ENCODE measurements at regions not wholly inside any gene's neighbourhood (a gene's known extent, or its start where the extent isn't known, plus 50 kb on each side); places are given as distances from the start of the nearest gene placed in this dataset.

DNA sequence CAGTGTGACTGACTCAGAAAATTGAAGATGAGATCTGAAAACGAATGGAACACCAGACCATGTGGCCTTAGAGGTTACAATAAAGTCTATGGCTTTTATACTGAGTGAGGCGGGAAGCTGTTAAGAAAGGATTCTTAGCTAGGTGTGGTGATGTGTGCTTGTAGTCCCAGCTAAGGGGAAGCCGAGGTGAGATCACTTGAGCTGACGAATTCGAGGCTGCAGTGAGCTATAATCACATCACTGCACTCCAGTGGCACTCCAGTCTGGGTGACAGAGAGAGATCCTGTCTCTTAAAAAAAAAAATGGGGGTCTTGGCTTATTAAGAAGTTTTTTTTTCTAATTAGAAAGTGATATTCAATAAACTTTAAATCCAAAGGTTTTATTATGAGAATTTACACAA lies 678.6 kb downstream of the TMTC2 start:
- intact Hi-C loops (cut with DNase I, micrococcal nuclease) = no loop called here

DNA sequence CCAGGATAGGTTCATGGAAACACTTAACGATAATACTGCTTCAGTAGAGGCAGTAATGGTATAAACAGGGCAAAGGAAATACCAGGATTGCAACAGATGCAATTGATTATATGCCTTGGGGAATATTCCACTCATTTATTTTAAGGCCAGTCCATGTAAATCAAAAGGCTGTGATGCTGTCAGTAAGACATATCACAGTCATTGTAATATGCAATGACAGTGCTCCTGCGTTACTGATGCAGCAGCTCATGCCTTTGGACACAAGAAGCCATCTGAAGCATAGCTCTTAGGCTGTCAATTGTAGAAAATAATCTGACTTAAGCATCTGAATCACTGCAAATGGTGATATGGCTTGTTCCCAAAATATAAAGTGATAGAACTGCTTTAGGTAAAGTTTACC lies 674.8 kb downstream of the TMTC2 start:
- Mint-ChIP-seq H3K36me3 (ENCODE audit: low read depth) (no peaks in the 10 kb centered on the region), H3K4me1 (ENCODE audit: low read depth) (no peaks in the 10 kb centered on the region), H3K27me3 (no peaks in the 10 kb centered on the region), H3K27ac (no peak overlapping the region), H3K9me3 (no peaks in the 10 kb centered on the region), H3K4me3 (no peak overlapping the region)
- ATAC-seq (ENCODE audit: poor library complexity) = no peak
- ChIA-PET POLR2A (no interaction called here), CTCF (no interaction called here)
- no peak for DNase-seq
- Histone ChIP-seq H3K9me3 (ENCODE audit: control insufficient read depth in 1 of 2, insufficient read depth in 1 of 2, low read length in 2 of 2) (no peaks in the 10 kb centered on the region), H3K4me1 (ENCODE audit: insufficient read depth, low read length) (no peaks in the 10 kb centered on the region), H3K27ac (ENCODE audit: low read depth in 1 of 2, low read length in 2 of 2) (no peak overlapping the region), H3K36me3 (ENCODE audit: insufficient read depth, low read length) (no peaks in the 10 kb centered on the region), H3K4me3 (ENCODE audit: low read length) (no peak overlapping the region), H3K27me3 (ENCODE audit: control insufficient read depth in 1 of 2, insufficient read depth in 2 of 2, low read length in 2 of 2) (no peaks in the 10 kb centered on the region)
- TF ChIP-seq, protein P1, sequence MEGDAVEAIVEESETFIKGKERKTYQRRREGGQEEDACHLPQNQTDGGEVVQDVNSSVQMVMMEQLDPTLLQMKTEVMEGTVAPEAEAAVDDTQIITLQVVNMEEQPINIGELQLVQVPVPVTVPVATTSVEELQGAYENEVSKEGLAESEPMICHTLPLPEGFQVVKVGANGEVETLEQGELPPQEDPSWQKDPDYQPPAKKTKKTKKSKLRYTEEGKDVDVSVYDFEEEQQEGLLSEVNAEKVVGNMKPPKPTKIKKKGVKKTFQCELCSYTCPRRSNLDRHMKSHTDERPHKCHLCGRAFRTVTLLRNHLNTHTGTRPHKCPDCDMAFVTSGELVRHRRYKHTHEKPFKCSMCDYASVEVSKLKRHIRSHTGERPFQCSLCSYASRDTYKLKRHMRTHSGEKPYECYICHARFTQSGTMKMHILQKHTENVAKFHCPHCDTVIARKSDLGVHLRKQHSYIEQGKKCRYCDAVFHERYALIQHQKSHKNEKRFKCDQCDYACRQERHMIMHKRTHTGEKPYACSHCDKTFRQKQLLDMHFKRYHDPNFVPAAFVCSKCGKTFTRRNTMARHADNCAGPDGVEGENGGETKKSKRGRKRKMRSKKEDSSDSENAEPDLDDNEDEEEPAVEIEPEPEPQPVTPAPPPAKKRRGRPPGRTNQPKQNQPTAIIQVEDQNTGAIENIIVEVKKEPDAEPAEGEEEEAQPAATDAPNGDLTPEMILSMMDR (IDR thresholded peaks at IDR 0.05) = no peak
- intact Hi-C loops (cut with DNase I, micrococcal nuclease) = no loop called here

More for the DNA sequence above, 678.6 kb downstream of the TMTC2 start:
- POLR2A ChIA-PET = no interaction called here
- H3K4me3 Mint-ChIP-seq = no peak overlapping the region
- TF ChIP-seq, protein P1 (IDR thresholded peaks at IDR 0.05) = no peak
- no peaks in the 10 kb centered on the region for H3K4me1 Mint-ChIP-seq (ENCODE audit: low read depth)
- CTCF ChIA-PET = interaction anchor here (0.7 kb wide), 1 partner anchor 10 kb away, joined by 3 read pairs; no protein-coding TSS in a partner anchor
- H3K27me3 Mint-ChIP-seq = no peaks in the 10 kb centered on the region
- no peaks in the 10 kb centered on the region for H3K36me3 Mint-ChIP-seq (ENCODE audit: low read depth)
- H3K9me3 Mint-ChIP-seq = no peaks in the 10 kb centered on the region
- H3K27ac ChIP-seq (ENCODE audit: low read depth in 1 of 2, low read length in 2 of 2) = no peak overlapping the region
- no peaks in the 10 kb centered on the region for H3K9me3 ChIP-seq (ENCODE audit: control insufficient read depth in 1 of 2, insufficient read depth in 1 of 2, low read length in 2 of 2)
- H3K4me1 ChIP-seq (ENCODE audit: insufficient read depth, low read length) = no peaks in the 10 kb centered on the region
- ATAC-seq (ENCODE audit: poor library complexity) (no peak), DNase-seq (no peak)
- no peaks in the 10 kb centered on the region for H3K27me3 ChIP-seq (ENCODE audit: control insufficient read depth in 1 of 2, insufficient read depth in 2 of 2, low read length in 2 of 2)
- H3K27ac Mint-ChIP-seq = no peak overlapping the region
- H3K4me3 ChIP-seq (ENCODE audit: low read length) = no peak overlapping the region
- no peaks in the 10 kb centered on the region for H3K36me3 ChIP-seq (ENCODE audit: insufficient read depth, low read length)

GRCh38 chr12:83361071-83361470 lies 674.4 kb downstream of the TMTC2 start:
- POLR2A ChIA-PET = no interaction called here

More at GRCh38 chr12:83361071-83361470, 674.4 kb downstream of the TMTC2 start:
- TF ChIP-seq, protein P1 (IDR thresholded peaks at IDR 0.05) = no peak
- ATAC-seq (ENCODE audit: poor library complexity) (no peak), DNase-seq (no peak)
- H3K27ac Mint-ChIP-seq = no peak overlapping the region
- H3K36me3 ChIP-seq (ENCODE audit: insufficient read depth, low read length) = no peaks in the 10 kb centered on the region
- intact Hi-C loops (cut with DNase I, micrococcal nuclease) = no loop called here
- H3K27me3 Mint-ChIP-seq = no peaks in the 10 kb centered on the region
- H3K4me3 Mint-ChIP-seq = no peak overlapping the region
- no peak overlapping the region for H3K27ac ChIP-seq (ENCODE audit: low read depth in 1 of 2, low read length in 2 of 2)
- H3K36me3 Mint-ChIP-seq (ENCODE audit: low read depth) = no peaks in the 10 kb centered on the region
- H3K4me1 Mint-ChIP-seq (ENCODE audit: low read depth) = no peaks in the 10 kb centered on the region
- H3K9me3 Mint-ChIP-seq = no peaks in the 10 kb centered on the region
- CTCF ChIA-PET = no interaction called here
- no peaks in the 10 kb centered on the region for H3K4me1 ChIP-seq (ENCODE audit: insufficient read depth, low read length)
- H3K27me3 ChIP-seq (ENCODE audit: control insufficient read depth in 1 of 2, insufficient read depth in 2 of 2, low read length in 2 of 2) = no peaks in the 10 kb centered on the region
- no peak overlapping the region for H3K4me3 ChIP-seq (ENCODE audit: low read length)
- H3K9me3 ChIP-seq (ENCODE audit: control insufficient read depth in 1 of 2, insufficient read depth in 1 of 2, low read length in 2 of 2) = no peaks in the 10 kb centered on the region

Measured in CD4-positive, alpha-beta T cell (primary cell).